GM19025 (cell line): ENCODE measurements at regions not wholly inside any gene's neighbourhood (a gene's known extent, or its start where the extent isn't known, plus 50 kb on each side); places are given as distances from the start of the nearest gene placed in this dataset.

Source experiments
- ATAC-seq: cut with Tn5 transposase; IDR thresholded peaks from one replicate; pipeline ENCODE4 v1.9.1; 2021; ENCODE audit warnings: mild to moderate bottlenecking, low read depth, moderate library complexity; ENCODE audit not compliant: unreplicated experiment

GRCh38 chr16:64829678-64830077 lies 292.2 kb downstream of the CDH11 start:
- no peak for ATAC-seq

- no peak for ATAC-seq
These were observed 295.5 kb downstream of the CDH11 start for GRCh38 chr16:64826374-64826773.

DNA sequence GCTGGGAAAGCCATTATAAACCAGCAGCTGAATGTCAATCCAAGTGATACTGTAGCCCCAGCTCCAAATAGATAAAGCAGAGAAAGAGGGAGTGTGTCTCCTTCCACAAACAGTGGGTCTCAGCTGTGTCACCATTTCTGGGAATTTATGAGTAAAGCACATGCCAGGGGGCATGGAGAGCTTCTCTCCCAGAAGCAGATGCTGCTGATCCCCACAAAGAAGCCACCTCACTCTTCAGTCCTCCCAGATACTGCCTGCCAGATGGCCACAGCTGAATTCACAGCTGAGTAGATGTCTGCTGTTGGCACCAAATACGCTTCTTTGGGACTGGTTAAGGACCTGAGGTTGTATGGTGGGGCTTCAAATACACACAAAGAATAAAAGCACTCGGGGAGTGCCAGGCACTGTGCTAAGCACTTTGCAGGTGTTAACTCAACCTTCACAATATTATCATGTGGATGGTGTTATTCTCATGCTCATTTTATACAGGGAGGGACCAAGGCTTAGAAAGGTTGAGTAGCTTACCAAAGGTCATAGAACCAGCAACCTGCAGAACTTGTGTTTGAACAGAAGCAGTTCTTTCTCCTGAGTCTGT lies 298.3 kb downstream of the CDH11 start:
- no peak for ATAC-seq

DNA sequence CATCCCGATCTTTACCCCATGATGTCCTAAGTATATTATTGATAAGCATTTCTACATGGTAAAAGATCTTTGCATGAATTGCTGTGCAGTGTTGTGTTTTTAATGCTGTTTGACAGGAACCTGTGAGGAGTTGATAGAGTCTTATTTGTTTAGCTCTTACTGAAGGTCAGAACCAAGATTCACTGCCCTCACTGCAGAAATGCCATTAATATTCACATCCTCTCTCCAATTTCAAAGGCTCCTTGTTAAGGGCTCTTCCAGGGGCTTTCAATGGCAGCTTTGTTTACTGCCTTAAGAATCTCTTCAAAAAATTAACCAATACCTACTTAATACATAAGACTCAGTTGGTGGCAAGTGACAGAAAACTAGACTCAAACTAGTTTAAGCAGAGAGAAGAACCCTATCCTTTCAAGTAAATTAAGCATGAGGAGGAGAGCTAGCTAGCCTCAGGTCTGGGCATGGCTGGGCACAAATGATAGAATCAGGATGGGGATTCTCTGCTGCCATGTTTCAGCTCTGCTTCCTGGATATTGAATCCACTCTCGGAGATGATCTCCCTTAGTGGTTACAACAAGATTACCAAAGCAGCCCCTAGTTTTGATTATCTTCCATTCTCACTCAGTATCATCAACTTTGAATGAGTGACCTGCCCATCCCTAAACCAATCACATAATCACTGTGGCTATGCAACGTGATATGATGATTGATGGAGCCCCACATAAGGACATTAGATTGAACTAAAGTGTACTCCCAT lies 311.8 kb downstream of the CDH11 start:
- no peak for ATAC-seq

GRCh38 chr16:64808474-64808873 lies 313.4 kb downstream of the CDH11 start:
- no peak for ATAC-seq

GRCh38 chr16:64791756-64792155 lies 330.1 kb downstream of the CDH11 start:
- no peak for ATAC-seq

GRCh38 chr16:64784635-64785034 lies 337.2 kb downstream of the CDH11 start:
- no peak for ATAC-seq

GRCh38 chr16:64782484-64782883 lies 339.4 kb downstream of the CDH11 start:
- no peak for ATAC-seq

DNA sequence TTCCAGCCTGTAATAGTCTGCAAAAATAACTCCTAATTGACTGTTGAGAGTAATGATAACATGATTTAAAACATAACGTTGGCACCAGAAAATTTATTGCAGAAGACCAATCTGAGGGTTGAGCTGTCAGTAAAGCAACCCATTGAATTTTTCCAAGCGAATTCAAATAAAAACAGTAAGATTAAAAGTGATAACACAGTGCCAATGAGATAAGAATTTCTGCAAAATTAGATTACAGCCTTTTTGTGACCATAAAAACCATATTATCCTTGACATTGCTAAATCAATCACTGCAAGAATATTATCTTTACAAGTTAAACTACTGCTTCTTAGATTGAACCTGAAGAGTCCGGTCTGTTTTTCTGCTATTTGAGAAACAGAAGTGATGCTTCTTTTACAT lies 341.4 kb downstream of the CDH11 start:
- ATAC-seq = no peak

GRCh38 chr16:64778777-64779176 lies 343.1 kb downstream of the CDH11 start:
- ATAC-seq = no peak

DNA sequence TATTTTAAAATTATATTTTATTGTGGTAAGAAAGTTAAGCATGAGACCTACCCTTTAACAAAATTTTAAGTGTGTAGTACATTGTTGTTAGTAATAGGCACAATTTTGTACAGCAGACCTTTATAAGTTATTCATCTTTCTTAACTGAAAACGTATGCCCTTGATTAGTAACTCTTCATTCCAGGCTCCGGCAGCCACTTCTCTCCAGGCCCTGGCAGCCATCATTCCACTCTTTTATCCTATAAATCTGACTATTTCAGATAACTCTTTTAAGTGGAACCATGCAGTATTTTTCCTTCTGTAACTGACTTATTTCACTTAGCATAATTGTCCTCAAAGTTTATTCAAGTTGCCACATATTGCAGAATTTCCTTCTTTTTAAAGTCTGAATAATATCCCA lies 348.2 kb downstream of the CDH11 start:
- no peak for ATAC-seq

DNA sequence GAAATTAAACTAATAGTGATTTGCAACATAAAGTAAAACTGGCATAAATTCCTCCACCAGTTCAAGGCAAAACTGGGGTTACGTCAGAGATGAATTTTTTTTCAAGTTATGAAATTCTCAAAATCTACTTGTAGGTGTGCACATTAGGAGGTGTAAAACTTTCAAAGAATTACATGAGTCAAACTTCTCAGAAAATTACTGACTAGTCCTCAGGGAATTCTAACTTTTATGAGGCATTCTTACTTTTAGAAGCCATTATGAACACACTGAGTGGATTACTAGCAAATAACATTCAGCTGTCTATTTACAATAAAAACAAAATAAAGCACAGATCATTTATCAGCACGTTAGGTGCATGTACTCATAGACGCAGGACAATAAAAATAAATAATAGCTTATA lies 348.7 kb downstream of the CDH11 start:
- ATAC-seq = no peak

DNA sequence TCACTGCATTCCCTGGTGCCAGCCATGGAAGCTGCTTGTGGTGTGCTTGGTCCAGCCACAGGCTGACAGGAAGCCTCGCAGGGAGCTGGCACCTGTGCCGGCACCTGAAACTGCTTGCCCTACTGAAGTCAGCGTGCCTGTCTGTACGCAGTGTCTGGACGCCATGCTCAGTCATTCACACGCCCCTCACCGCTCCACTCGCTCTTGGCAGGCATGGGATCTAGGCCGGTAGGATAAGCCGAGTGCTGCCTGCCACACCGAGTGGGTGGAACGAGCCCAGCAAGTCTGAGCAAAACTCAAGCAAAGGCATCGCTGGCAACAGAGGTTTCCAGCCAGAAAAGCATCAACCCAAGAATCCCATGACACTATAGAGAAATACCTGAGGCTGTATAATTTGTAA lies 350.6 kb downstream of the CDH11 start:
- no peak for ATAC-seq

DNA sequence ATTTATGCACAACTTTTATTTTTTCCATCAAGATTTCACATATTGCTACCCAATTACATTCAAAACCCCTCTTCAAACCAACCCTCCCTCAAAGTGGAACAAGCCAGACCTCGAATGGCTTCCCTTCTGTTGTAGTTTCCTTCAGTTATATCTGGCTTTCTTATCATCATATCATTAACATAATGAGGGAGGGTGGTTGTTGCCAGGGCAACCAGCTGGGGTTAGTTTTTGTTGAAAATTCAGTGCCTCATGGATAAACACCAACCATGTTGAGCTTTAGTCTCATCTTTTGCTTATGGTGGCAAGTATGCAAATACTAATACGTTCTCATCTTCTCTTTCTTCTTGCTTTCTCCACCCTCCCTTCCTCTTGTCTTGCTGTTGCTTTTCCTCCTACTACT lies 359.7 kb downstream of the CDH11 start:
- ATAC-seq = no peak

DNA sequence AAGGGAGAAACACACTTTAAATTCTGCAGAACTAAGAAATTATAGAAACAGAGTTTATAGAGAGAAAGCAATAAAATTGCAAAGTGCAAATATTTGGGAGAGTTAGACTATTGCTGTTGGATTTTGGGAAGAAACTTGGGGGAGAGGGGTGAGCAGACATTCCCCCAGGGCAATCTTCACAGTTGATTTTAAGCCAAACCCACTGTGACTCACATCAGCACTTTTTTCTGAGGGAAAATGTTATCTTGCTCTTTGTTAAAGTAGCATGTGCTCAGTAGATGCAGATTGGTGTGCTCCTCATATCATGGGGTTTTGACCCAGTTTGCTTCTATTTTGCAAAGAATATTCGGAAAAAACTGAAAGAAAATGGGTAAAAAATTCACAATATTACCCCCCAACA lies 367.6 kb downstream of the CDH11 start:
- no peak for ATAC-seq

GRCh38 chr16:64751906-64752305 lies 370.0 kb downstream of the CDH11 start:
- ATAC-seq = no peak

DNA sequence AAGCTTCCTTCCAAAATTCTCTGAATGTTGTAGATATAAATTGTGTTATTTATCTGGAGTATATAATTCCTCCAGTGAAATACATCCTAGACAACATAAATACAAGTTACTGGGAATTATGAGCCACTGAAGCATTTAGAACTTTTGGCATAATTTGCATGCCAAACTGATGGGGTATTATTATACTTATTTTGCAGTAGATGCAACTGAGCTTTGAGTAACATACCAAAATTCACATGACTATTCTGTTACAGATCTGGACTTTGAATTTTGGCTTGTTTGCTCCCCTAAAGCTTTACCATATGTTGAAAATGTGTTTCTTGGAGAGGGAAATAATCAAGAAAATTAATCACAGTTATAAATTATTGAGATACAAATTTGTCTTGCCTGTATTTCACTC lies 372.5 kb downstream of the CDH11 start:
- no peak for ATAC-seq

DNA sequence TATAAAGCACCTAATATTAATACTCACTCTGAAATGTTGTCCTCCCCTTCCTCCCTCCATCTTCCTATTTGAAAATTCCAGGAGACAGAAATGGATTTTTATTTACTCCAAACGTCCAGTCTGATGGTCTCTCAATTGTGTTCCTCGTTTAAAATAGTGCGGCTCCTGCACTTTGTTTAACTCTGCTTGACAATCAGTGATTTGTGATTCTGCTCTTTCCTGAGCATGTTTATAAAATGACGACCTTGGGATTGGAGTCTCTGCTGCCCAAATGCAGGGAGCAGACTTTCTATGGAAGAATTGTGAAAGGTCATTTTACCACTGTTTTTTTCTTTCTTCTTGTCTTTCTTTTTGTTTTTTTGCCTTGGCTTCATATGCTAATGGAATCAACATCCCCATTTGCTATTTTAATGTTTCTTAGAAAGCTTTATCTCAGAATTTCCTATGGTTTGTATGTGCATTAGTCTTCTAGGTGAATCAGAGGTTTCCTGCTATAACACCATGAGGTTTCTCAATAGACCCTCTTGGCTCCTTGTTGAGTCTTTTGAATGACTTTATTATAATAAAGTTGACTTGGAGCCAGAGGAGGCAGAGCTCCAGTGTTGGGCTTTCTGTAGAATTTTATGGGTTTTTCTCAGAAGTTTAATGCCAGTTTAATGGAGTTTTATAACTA lies 376.5 kb downstream of the CDH11 start:
- no peak for ATAC-seq

GRCh38 chr16:64742455-64743223 lies 379.2 kb downstream of the CDH11 start:
- no peak for ATAC-seq

DNA sequence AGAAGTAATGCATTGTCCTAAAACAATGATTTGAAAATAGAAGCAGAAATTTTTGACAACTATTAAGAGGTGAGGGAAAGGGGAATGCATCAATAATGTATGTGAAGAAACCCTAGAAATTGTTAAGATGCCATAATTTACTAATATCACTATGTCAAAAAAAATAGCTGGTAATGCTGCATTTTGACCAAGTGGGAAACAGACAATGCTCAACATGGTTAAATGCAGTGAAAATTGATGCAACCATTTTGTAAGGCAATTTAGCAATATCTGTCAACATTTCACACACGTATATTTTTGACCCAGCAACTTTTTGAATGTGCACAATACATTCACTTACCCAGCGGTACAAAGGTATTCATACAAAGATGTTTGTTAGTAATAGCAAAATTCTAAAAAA lies 381.6 kb downstream of the CDH11 start:
- ATAC-seq = no peak

GRCh38 chr16:64738321-64738960 lies 383.4 kb downstream of the CDH11 start:
- ATAC-seq = no peak
